GM12865 (cell line): ENCODE measurements at regions not wholly inside any gene's neighbourhood (a gene's known extent, or its start where the extent isn't known, plus 50 kb on each side); places are given as distances from the start of the nearest gene placed in this dataset.

Experiments used
- DNase-seq: peaks from one replicate; pipeline ENCODE4 v3.0.0; 2010; ENCODE audit warnings: low read depth
- H3K4me3 ChIP-seq: 2 replicates; pipeline ENCODE4 v1.5.1; 2011; ENCODE audit warnings: mild to moderate bottlenecking, low read depth, low read length, control low read depth
- CTCF ChIP-seq: IDR thresholded peaks from 2 replicates; pipeline ENCODE4 v1.5.1; 2011; ENCODE audit warnings: low read length, control low read depth, low read depth, inconsistent platforms; ENCODE audit not compliant: insufficient read depth; ENCODE audit errors: missing control alignments

- no peak overlapping the region for H3K4me3 ChIP-seq
- TF ChIP-seq CTCF, result peak; percentile 92
- peak; percentile 75 for DNase-seq
Measured at GRCh38 chr6:30396833-30397479, 52.0 kb downstream of the RPP21 start.

- TF ChIP-seq CTCF, result no peak
- DNase-seq, result peak; percentile 9
- no peak overlapping the region for H3K4me3 ChIP-seq
Measured at GRCh38 chr6:30397697-30398096, 52.7 kb downstream of the RPP21 start.

GRCh38 chr6:30399390-30400058 is 54.6 kb downstream of the RPP21 start:
- DNase-seq, result no peak
- H3K4me3 ChIP-seq, result no peak overlapping the region
- no peak for TF ChIP-seq CTCF

- DNase-seq, result no peak
- no peak for TF ChIP-seq CTCF
- no peak overlapping the region for H3K4me3 ChIP-seq
Measured at GRCh38 chr6:30405934-30406333, 61.0 kb downstream of the RPP21 start.

- no peak for DNase-seq
- TF ChIP-seq CTCF, result no peak
- no peak overlapping the region for H3K4me3 ChIP-seq
Measured at GRCh38 chr6:30409184-30409583, 64.2 kb downstream of the RPP21 start.

- peak; percentile 72 for TF ChIP-seq CTCF
- peak; percentile 51 for DNase-seq
- H3K4me3 ChIP-seq, result no peak overlapping the region
Measured at GRCh38 chr6:30411515-30412207, 66.7 kb downstream of the RPP21 start.

GRCh38 chr6:30418448-30418847 is 70.9 kb upstream of the HLA-E start:
- H3K4me3 ChIP-seq, result no peak overlapping the region
- no peak for TF ChIP-seq CTCF
- no peak for DNase-seq
